Smooth muscle cell (in vitro differentiated cells): ENCODE measurements at regions not wholly inside any gene's neighbourhood (a gene's known extent, or its start where the extent isn't known, plus 50 kb on each side); places are given as distances from the start of the nearest gene placed in this dataset.
A peak's percentile ranks its signal among the peaks of the same experiment; 100 is the strongest.

ENCODE experiments used
- DNase-seq: peaks from one replicate; lab custom pipeline; 2025; ENCODE audit not compliant: unreplicated experiment; lab: John Stamatoyannopoulos, UW
- H2AFZ ChIP-seq: fragments of 200-600 bp; sonication (generic); 2 replicates; pipeline ENCODE4 v1.6.0; 2016; ENCODE audit warnings: antibody characterized with exemption, low read depth, mild to moderate bottlenecking
- H3F3A ChIP-seq: fragments of 200-600 bp; sonication (generic); 2 replicates; pipeline ENCODE4 v1.6.0; 2017; ENCODE audit warnings: antibody characterized with exemption, low read depth
- H3K27ac ChIP-seq: fragments of 200-600 bp; sonication (generic); 2 replicates; pipeline ENCODE4 v1.5.1; 2016; ENCODE audit warnings: low read depth, mild to moderate bottlenecking
- H3K27me3 ChIP-seq: fragments of 200-600 bp; sonication (generic); 2 replicates; pipeline ENCODE4 v1.6.1; 2016; ENCODE audit warnings: low read depth, mild to moderate bottlenecking
- H3K36me3 ChIP-seq: fragments of 200-600 bp; sonication (generic); 2 replicates; pipeline ENCODE4 v1.5.1; 2016; ENCODE audit warnings: low read depth
- H3K4me1 ChIP-seq: fragments of 200-600 bp; sonication (generic); 2 replicates; pipeline ENCODE4 v1.5.1; 2016; ENCODE audit warnings: low read depth
- H3K4me2 ChIP-seq: fragments of 200-600 bp; sonication (generic); 2 replicates; pipeline ENCODE4 v1.6.0; 2016; ENCODE audit warnings: mild to moderate bottlenecking
- H3K4me3 ChIP-seq: fragments of 200-600 bp; sonication (generic); 2 replicates; pipeline ENCODE4 v1.5.1; 2016; ENCODE audit warnings: mild to moderate bottlenecking
- H3K79me2 ChIP-seq: fragments of 200-600 bp; sonication (generic); 2 replicates; pipeline ENCODE4 v1.6.0; 2016; ENCODE audit warnings: low read depth, mild to moderate bottlenecking
- H3K9ac ChIP-seq: fragments of 200-600 bp; sonication (generic); 2 replicates; pipeline ENCODE4 v1.6.0; 2016; ENCODE audit warnings: low read depth
- H3K9me3 ChIP-seq: fragments of 200-600 bp; sonication (generic); replicated peaks from 2 replicates; pipeline ENCODE4 v1.5.1; 2016; ENCODE audit warnings: low read depth
- H4K20me1 ChIP-seq: fragments of 200-600 bp; sonication (generic); 2 replicates; pipeline ENCODE4 v1.6.0; 2016; ENCODE audit warnings: low read depth
- CTCF ChIP-seq: fragments of 200-600 bp; sonication (generic); IDR thresholded peaks from 2 replicates; pipeline ENCODE4 v1.5.1; 2017; ENCODE audit warnings: borderline replicate concordance, mild to moderate bottlenecking, antibody characterized with exemption; ENCODE audit not compliant: insufficient read depth, poor library complexity, severe bottlenecking
- WGBS: methylation state at CpG from one replicate; pipeline ENCODE4 v1.1.7; 2016; ENCODE audit warnings: low lambda C conversion rate; 5-methylcytosine and 5-hydroxymethylcytosine counted together

DNA sequence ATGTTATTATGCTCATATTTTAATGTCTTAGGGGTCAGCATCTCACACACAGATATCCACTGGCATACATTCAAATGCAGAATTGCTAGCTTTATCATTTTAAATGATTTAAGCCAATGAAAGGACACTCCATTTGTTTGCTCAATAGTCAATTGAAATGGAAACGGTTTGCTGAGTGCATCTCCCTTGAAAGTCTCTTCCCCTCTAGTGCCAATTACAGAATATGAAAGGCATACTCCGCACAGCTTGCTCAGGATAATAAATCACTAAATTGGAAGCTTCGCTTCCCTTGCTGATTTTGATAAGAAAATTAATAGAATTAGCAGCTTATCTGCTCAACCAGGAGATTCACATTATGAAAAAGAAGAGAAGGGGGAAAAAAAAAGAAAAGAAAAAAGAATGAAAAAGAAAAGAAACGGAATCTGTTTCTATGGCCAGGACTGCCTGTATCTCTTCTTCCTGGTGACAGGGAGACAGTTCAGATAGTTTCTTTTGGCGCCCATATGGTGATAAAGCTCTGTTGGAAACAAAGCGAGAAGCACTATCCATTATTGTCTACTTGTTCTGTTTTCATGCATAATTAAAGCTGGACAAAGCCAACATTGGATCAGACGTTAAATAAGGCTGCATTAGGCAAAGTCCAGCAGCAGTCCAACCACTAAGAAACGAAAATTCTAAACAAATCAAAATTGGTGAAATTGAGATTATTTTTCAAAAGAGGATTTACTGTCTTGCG is 225.0 kb downstream of the GXYLT1 start:
- no peaks in the 10 kb centered on the region for H3K79me2 ChIP-seq
- no peaks in the 10 kb centered on the region for H3K36me3 ChIP-seq
- H3K27ac ChIP-seq, result no peak overlapping the region
- H3K9ac ChIP-seq, result no peak overlapping the region
- no peak overlapping the region for H3K4me3 ChIP-seq
- peak overlapping the region; percentile 59 for H2AFZ ChIP-seq
- no peaks in the 10 kb centered on the region for H3K9me3 ChIP-seq
- no peak for TF ChIP-seq CTCF
- H3K27me3 ChIP-seq, result no peaks in the 10 kb centered on the region
- no peaks in the 10 kb centered on the region for H4K20me1 ChIP-seq
- no peaks in the 10 kb centered on the region for H3F3A ChIP-seq
- H3K4me1 ChIP-seq, result peaks cover 46% of the 10 kb centered on the region
- H3K4me2 ChIP-seq, result peak overlapping the region; percentile 68
- WGBS, result 34% methylated on average over 9 of the region's 9 CpGs
- DNase-seq, result no peak

GRCh38 chr12:41919048-41919447 is 225.6 kb downstream of the GXYLT1 start:
- Histone ChIP-seq H3K4me2 (no peak overlapping the region), H3K4me1 (peaks cover 46% of the 10 kb centered on the region), H3K9me3 (no peaks in the 10 kb centered on the region), H3K4me3 (no peak overlapping the region), H4K20me1 (no peaks in the 10 kb centered on the region), H3K9ac (no peak overlapping the region), H3K36me3 (no peaks in the 10 kb centered on the region), H3K27ac (no peak overlapping the region), H3F3A (no peaks in the 10 kb centered on the region), H3K27me3 (no peaks in the 10 kb centered on the region), H2AFZ (no peak overlapping the region), H3K79me2 (no peaks in the 10 kb centered on the region)
- DNase-seq, result no peak
- 88% methylated on average over 1 of the region's 1 CpG for WGBS
- TF ChIP-seq CTCF, result no peak

DNA sequence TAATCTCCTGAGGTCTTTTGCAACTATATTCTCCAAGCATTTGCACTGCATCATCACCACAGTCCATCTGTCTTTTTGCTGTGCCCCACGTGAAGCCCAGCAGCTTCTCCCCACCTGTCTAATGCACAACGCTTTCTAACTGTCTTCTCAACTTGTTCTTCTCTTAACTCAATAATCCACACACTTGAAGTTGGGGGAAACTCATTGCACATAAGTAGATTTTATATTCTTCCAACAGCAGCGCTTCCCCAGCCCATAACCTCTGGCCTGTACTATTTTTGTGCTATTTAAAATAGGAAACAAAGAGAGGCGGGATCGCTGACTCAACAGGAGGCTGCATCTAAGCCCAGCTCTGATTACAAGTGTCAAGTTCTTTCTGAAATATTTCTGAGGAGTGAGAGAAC is 226.7 kb downstream of the GXYLT1 start:
- no peak overlapping the region for H3K27ac ChIP-seq

More for the DNA sequence above, 226.7 kb downstream of the GXYLT1 start:
- H2AFZ ChIP-seq, result peak overlapping the region; percentile 56
- no peak overlapping the region for H3K4me3 ChIP-seq
- TF ChIP-seq CTCF, result no peak
- H3K4me1 ChIP-seq, result peaks cover 46% of the 10 kb centered on the region
- no peak for DNase-seq
- peak overlapping the region; percentile 65 for H3K4me2 ChIP-seq
- no peaks in the 10 kb centered on the region for H4K20me1 ChIP-seq
- no peaks in the 10 kb centered on the region for H3K9me3 ChIP-seq
- 24% methylated on average over 5 of the region's 5 CpGs for WGBS
- H3K36me3 ChIP-seq, result no peaks in the 10 kb centered on the region
- no peaks in the 10 kb centered on the region for H3F3A ChIP-seq
- H3K27me3 ChIP-seq, result no peaks in the 10 kb centered on the region
- no peaks in the 10 kb centered on the region for H3K79me2 ChIP-seq
- H3K9ac ChIP-seq, result no peak overlapping the region
